GM10266 (cell line): ENCODE measurements at regions not wholly inside any gene's neighbourhood (a gene's known extent, or its start where the extent isn't known, plus 50 kb on each side); places are given as distances from the start of the nearest gene placed in this dataset.

Source experiments
- DNase-seq: peaks from one replicate; pipeline ENCODE4 v3.0.0; 2012; ENCODE audit errors: extremely low spot score
- TF ChIP-seq, protein P1 (sequence below): IDR thresholded peaks from 2 replicates; pipeline ENCODE4 v1.5.1; 2012; ENCODE audit warnings: mild to moderate bottlenecking, low read depth; ENCODE audit not compliant: control insufficient read depth, insufficient read depth; ENCODE audit errors: missing control alignments

- TF ChIP-seq, protein P1, sequence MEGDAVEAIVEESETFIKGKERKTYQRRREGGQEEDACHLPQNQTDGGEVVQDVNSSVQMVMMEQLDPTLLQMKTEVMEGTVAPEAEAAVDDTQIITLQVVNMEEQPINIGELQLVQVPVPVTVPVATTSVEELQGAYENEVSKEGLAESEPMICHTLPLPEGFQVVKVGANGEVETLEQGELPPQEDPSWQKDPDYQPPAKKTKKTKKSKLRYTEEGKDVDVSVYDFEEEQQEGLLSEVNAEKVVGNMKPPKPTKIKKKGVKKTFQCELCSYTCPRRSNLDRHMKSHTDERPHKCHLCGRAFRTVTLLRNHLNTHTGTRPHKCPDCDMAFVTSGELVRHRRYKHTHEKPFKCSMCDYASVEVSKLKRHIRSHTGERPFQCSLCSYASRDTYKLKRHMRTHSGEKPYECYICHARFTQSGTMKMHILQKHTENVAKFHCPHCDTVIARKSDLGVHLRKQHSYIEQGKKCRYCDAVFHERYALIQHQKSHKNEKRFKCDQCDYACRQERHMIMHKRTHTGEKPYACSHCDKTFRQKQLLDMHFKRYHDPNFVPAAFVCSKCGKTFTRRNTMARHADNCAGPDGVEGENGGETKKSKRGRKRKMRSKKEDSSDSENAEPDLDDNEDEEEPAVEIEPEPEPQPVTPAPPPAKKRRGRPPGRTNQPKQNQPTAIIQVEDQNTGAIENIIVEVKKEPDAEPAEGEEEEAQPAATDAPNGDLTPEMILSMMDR = no peak
Observed at GRCh38 chr4:44817930-44818329, 91.6 kb upstream of the GNPDA2 start.

DNA sequence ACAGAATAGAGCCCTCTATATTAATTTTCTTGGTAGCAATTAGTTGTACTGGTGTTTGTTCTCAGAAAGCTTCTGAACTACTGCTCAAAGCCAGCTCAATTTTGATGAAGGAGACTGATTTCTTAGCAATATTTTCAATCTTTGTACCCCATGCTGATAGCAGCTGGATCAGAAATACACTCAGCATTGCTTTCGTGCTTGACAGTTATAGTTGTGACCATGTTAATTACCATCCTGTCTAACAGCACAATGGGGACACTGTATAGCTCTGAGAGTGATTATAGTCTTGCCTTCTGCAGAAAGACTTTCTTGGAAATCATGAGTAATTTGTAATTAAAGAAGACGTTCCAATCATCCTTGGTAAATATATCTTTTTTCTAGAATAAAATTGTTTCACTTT, 79.7 kb upstream of the GNPDA2 start:
- TF ChIP-seq, protein P1 = no peak
- no peak for DNase-seq

More at GRCh38 chr4:44817930-44818329, 91.6 kb upstream of the GNPDA2 start:
- no peak for DNase-seq

GRCh38 chr4:44804301-44804700, 77.9 kb upstream of the GNPDA2 start:
- no peak for DNase-seq
- TF ChIP-seq, protein P1 = no peak

DNA sequence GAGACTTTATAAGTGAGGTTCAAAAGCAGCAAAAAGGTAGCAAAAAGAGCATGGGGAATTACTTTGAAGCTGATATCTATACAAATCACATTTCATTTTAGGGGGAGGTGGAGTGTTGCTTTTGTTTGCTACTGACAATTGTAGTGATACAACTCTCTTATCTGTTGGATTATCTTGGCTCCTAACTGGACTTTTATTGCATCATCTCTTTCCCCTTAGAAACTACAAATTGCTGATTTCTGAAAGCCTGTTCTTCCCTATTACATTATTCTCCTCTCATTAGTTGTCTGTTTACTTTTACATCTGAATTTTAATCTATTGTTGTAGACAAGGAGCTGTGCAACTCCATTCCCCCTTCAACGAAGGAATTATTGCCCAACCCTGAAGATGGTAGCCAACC, 75.0 kb upstream of the GNPDA2 start:
- TF ChIP-seq, protein P1 = no peak
- no peak for DNase-seq

DNA sequence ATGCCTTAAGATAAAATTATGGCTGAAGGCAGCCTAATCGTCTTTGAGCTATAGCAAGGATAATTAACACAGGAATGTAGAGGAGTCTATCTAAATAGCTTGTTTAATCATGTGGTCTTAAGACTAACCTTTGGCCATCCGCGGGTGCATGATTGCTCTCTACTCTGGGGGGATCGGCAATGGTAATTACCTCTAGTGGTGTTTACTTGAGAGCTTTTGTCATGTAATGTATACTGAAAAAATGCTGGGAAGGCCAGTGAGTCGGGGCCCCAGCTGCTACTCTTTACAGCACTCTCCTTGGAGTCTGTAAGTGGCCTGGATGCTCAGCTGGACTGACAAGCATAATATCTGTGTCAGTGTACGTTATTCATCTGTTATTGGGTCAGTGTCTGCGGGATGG, 65.5 kb upstream of the GNPDA2 start:
- DNase-seq = no peak
- TF ChIP-seq, protein P1 = no peak

- no peak for DNase-seq
- TF ChIP-seq, protein P1 = no peak
Observed at GRCh38 chr4:44777115-44777514, 50.8 kb upstream of the GNPDA2 start.
